Progenitor cell of endocrine pancreas (in vitro differentiated cells): ENCODE measurements at regions not wholly inside any gene's neighbourhood (a gene's known extent, or its start where the extent isn't known, plus 50 kb on each side); places are given as distances from the start of the nearest gene placed in this dataset.

Experiments
- DNase-seq: peaks from one replicate; pipeline ENCODE4 v3.0.0; 2021; ENCODE audit warnings: low spot score; ENCODE audit not compliant: unreplicated experiment
- H3K27ac Mint-ChIP-seq: 2 replicates; pipeline ENCODE4 v1.8.0; 2021; ENCODE audit warnings: mild to moderate bottlenecking, moderate library complexity, mixed read lengths
- H3K27me3 Mint-ChIP-seq: 2 replicates; pipeline ENCODE4 v1.8.0; 2021; ENCODE audit warnings: mixed read lengths
- H3K36me3 Mint-ChIP-seq: 2 replicates; pipeline ENCODE4 v1.8.0; 2022; ENCODE audit warnings: mixed read lengths; ENCODE audit not compliant: insufficient read depth
- H3K4me1 Mint-ChIP-seq: 2 replicates; pipeline ENCODE4 v1.8.0; 2021; ENCODE audit warnings: low read depth, mixed read lengths
- H3K4me3 Mint-ChIP-seq: 2 replicates; pipeline ENCODE4 v1.8.0; 2021; ENCODE audit warnings: low read depth, mild to moderate bottlenecking, moderate library complexity, mixed read lengths
- H3K9me3 Mint-ChIP-seq: 2 replicates; pipeline ENCODE4 v1.8.0; 2021; ENCODE audit warnings: low read depth, mixed read lengths
- TF ChIP-seq, protein P1 (sequence below): fragments of 200-600 bp; sonication (generic); IDR thresholded peaks from one replicate; pipeline ENCODE4 v1.5.0; 2021; ENCODE audit warnings: antibody characterized with exemption, mild to moderate bottlenecking; ENCODE audit not compliant: unreplicated experiment

DNA sequence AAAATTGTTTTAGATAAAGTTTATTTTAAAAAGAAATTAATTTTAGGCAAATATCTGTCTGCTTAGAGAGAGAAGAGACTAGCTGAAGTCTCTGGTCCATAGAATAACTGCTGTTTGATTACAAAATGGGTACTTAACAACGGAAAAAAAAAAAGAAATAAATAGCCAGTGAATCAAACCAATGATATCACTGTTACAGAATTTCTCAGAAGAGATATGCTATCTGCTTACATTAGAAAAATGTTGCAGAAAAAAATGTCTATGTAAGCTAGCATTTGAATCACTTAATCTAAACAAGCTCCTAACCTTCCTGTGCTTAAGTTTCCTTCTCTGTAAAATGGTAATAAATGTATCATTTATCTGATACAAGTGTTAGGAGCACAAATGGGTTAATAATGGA is 189.9 kb downstream of the IL15 start:
- Mint-ChIP-seq H3K36me3 (no peaks in the 10 kb centered on the region), H3K27ac (no peak overlapping the region), H3K4me3 (no peak overlapping the region), H3K9me3 (no peaks in the 10 kb centered on the region), H3K4me1 (no peaks in the 10 kb centered on the region), H3K27me3 (no peaks in the 10 kb centered on the region)
- TF ChIP-seq, protein P1, sequence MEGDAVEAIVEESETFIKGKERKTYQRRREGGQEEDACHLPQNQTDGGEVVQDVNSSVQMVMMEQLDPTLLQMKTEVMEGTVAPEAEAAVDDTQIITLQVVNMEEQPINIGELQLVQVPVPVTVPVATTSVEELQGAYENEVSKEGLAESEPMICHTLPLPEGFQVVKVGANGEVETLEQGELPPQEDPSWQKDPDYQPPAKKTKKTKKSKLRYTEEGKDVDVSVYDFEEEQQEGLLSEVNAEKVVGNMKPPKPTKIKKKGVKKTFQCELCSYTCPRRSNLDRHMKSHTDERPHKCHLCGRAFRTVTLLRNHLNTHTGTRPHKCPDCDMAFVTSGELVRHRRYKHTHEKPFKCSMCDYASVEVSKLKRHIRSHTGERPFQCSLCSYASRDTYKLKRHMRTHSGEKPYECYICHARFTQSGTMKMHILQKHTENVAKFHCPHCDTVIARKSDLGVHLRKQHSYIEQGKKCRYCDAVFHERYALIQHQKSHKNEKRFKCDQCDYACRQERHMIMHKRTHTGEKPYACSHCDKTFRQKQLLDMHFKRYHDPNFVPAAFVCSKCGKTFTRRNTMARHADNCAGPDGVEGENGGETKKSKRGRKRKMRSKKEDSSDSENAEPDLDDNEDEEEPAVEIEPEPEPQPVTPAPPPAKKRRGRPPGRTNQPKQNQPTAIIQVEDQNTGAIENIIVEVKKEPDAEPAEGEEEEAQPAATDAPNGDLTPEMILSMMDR: no peak
- no peak for DNase-seq

DNA sequence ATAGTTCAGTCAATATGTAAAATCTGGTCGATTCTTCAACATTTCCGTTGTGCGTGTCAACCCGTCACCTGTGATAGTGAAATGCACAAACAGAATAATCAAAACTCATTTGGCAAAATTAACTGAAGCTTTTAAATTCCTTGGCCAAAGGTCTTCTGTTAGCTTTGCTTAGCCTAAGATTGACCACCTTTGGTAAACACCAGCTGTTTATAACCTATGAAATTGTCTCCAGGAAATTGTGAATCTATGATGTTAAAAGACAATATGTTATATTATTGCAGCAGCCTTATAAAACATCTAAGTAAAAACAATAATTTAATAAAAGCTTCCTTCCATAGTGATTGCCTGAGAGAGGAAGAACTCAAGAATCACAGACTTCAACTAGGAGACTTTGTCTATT is 196.8 kb downstream of the IL15 start:
- DNase-seq: no peak
- H3K27ac Mint-ChIP-seq: no peak overlapping the region
- no peaks in the 10 kb centered on the region for H3K36me3 Mint-ChIP-seq
- H3K9me3 Mint-ChIP-seq: peaks cover 9% of the 10 kb centered on the region
- no peaks in the 10 kb centered on the region for H3K27me3 Mint-ChIP-seq
- TF ChIP-seq, protein P1: no peak
- no peak overlapping the region for H3K4me3 Mint-ChIP-seq
- H3K4me1 Mint-ChIP-seq: no peaks in the 10 kb centered on the region

DNA sequence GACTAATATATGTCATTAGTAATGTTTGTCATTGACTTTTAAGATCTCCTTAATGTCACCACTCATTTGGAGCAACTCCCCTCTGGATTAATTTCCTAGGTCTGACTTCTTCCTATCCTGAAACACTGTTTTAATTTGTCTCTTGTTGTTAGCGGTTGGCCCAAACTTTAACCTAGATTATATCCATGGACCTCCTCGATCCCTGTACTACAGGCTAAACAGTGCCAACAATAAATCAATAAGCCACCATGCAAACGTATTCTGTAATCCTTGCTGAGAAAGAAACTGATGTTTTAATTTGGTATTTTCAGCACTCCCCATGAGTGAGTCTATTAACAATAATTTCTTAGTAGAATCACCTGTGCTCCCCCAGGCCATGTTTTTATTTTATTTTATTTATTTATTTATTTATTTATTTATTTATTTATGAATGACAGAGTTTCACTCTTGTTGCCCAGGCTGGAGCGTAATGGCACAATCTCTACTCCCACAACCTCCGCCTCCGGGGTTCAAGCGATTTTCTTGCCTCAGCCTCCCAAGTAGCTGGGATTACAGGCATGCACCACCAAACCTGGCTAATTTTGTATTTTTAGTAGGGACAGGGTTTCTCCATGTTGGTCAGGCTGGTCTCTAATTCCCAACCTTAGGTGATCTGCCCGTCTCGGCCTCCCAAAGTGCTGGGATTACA is 204.1 kb downstream of the IL15 start:
- Mint-ChIP-seq H3K4me3 (no peak overlapping the region), H3K36me3 (no peaks in the 10 kb centered on the region), H3K4me1 (peaks cover 4% of the 10 kb centered on the region), H3K9me3 (peaks cover 4% of the 10 kb centered on the region), H3K27me3 (no peaks in the 10 kb centered on the region), H3K27ac (no peak overlapping the region)
- no peak for DNase-seq
- TF ChIP-seq, protein P1: no peak

DNA sequence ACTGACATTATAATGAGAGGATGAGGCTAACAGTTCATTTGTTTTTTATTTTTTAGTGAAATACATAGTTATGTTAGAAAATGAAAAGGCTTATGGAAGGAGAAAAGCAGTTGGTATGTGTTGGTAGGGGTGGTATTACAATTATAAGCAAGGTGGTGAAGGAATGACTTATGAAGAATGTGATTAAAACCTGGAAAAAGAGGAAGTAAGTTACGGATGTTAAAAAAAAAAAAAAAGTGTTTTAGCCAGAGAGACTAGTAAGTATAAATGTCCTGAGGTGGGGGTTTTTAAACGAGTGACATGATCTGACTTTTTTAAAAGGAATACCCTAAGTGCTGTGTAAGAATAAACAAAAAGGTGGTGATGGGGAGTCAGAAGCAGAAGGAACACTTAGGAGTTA is 206.8 kb downstream of the IL15 start:
- Mint-ChIP-seq H3K27me3 (no peaks in the 10 kb centered on the region), H3K4me3 (no peak overlapping the region), H3K27ac (no peak overlapping the region), H3K4me1 (peaks cover 6% of the 10 kb centered on the region), H3K36me3 (no peaks in the 10 kb centered on the region), H3K9me3 (peaks cover 3% of the 10 kb centered on the region)
- TF ChIP-seq, protein P1: no peak
- DNase-seq: no peak

DNA sequence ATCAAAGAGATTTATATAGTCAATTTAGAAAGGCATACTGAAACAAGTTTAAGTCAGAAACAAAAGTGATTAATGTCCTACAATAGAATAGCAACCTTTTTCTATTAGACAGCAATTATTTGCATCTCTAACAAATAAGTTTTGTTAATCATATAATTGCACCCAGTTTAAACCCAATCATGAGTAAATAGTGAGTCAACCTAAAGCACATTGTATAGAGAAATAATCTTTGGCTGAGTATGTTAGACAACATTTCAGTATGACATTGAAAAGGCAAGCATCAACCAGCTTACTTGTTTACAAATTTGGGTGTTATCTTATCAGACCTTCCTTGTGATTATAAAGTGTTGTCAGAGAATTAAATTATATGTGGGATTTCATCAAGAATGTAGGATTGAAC is 209.5 kb downstream of the IL15 start:
- no peak overlapping the region for H3K27ac Mint-ChIP-seq

More for the DNA sequence above, 209.5 kb downstream of the IL15 start:
- Mint-ChIP-seq H3K36me3 (no peaks in the 10 kb centered on the region), H3K27me3 (no peaks in the 10 kb centered on the region), H3K9me3 (peaks cover 3% of the 10 kb centered on the region), H3K4me3 (no peak overlapping the region), H3K4me1 (peaks cover 6% of the 10 kb centered on the region)
- no peak for DNase-seq
- TF ChIP-seq, protein P1: no peak
